ENCODE measurements at regions not wholly inside any gene's neighbourhood (a gene's known extent, or its start where the extent isn't known, plus 50 kb on each side); places are given as distances from the start of the nearest gene placed in this dataset.

DNA sequence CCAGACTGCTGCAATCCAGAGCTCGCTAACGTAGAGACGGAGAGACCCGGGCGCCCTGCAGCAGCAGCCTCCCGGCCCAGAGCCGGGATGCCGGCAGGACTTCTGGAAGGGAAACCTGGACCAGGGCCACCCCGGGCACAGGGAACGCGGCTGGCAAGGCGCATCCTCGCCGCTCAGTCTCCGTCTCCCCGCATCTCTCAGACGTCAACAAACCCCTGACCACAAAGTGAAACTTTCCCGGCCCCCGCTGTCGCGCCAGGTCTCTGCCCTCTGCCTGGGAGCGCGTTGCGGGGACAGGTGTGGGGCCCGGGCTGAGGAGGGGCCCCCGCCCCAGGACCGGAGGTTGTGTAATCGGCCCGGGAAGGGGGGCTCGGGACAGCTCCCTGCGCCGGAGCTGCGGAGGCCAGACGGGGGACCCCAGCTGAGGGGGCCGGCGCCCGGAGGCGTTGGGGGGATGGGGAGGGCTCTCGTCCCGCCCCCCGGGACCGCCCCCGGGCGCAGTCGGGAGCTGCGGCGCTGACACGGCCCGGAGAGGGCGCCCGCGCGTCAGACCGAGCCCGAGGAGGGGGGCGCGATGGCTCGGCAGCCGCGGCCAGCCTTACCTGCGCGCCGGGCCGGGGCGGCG lies 116.6 kb upstream of the HIVEP3 start:
- DNase-seq (ENCODE audit: low read depth, low spot score) (no peak), FAIRE-seq (no peak), ATAC-seq (peak; percentile 78)
- Histone ChIP-seq H3K27ac (ENCODE audit: control insufficient read depth, insufficient read depth) (peak overlapping the region; percentile 37; the same call in 1 of the 2 replicates), H3K36me3 (ENCODE audit: control insufficient read depth in 2 of 2, insufficient read depth in 2 of 2, low read length in 1 of 2) (no peaks in the 10 kb centered on the region), H2AFZ (ENCODE audit: control insufficient read depth, low read depth, low read length) (peak overlapping the region; percentile 74), H3K4me2 (ENCODE audit: control insufficient read depth, insufficient read depth) (peak overlapping the region; percentile 77), H3K4me1 (ENCODE audit: control insufficient read depth, insufficient read depth, low read length) (peaks cover 8% of the 10 kb centered on the region; the same call in 1 of the 2 replicates), H3K9me3 (replicated peaks; ENCODE audit: control insufficient read depth, insufficient read depth, low read length) (no peaks in the 10 kb centered on the region; the same call in 1 of the 3 replicates), H3K4me3 (peak overlapping the region; percentile 90), H3K27me3 (replicated peaks in 1 of 2; ENCODE audit: control insufficient read depth in 2 of 2, insufficient read depth in 2 of 2, low read length in 1 of 2) (no peaks in the 10 kb centered on the region; a peak in 1 of 4 replicates), H3K9ac (ENCODE audit: control insufficient read depth, insufficient read depth, low read length) (peak overlapping the region; percentile 69), H3K79me2 (ENCODE audit: control insufficient read depth, insufficient read depth, low read length) (peaks cover 28% of the 10 kb centered on the region), H4K20me1 (ENCODE audit: control insufficient read depth, insufficient read depth) (no peaks in the 10 kb centered on the region)
- intact Hi-C loops (cut with micrococcal nuclease; ENCODE audit: unreplicated experiment) (loop anchor here (2.0 to 10.0 kb wide), 5 partner anchors 81 to 463 kb away; partner anchors contain the start of gene HIVEP3), in situ Hi-C loops (cut with MboI) (loop anchor here (10.0 kb wide), 1 partner anchor 461 kb away; no protein-coding TSS in a partner anchor)
- BruUV-seq (replicated peaks) = no TSS peak
- RAD21 ChIA-PET (ENCODE audit: unreplicated experiment) = interaction anchor here (0.7 to 2.5 kb wide), 12 partner anchors 18 to 461 kb away, joined by 3 to 11 read pairs (median 4); partner anchors contain the start of gene HIVEP3
- WGBS (ENCODE audit: insufficient coverage, insufficient replicate concordance, low lambda C conversion rate, missing lambda C conversion rate) = 2% methylated on average over 53 of the region's 66 CpGs
- CTCF ChIA-PET = interaction anchor here (0.6 to 3.3 kb wide), 12 partner anchors 10 to 223 kb away, joined by 3 to 17 read pairs (median 4); no protein-coding TSS in a partner anchor
- SMC1A ChIA-PET (ENCODE audit: uncharacterized antibody, unreplicated experiment) = interaction anchor here (0.7 to 4.1 kb wide), 14 partner anchors 11 to 204 kb away, joined by 3 to 19 read pairs (median 6); no protein-coding TSS in a partner anchor
- POLR2A ChIA-PET = interaction anchor here (0.6 to 2.1 kb wide), 6 partner anchors 24 to 446 kb away, joined by 3 to 5 read pairs (median 3); no protein-coding TSS in a partner anchor
- TF ChIP-seq SMC3 (IDR thresholded peaks at IDR 0.05; ENCODE audit: borderline replicate concordance, low read length) = peak; percentile 12; the same call in 1 of the 2 replicates
- TF ChIP-seq, protein P1, sequence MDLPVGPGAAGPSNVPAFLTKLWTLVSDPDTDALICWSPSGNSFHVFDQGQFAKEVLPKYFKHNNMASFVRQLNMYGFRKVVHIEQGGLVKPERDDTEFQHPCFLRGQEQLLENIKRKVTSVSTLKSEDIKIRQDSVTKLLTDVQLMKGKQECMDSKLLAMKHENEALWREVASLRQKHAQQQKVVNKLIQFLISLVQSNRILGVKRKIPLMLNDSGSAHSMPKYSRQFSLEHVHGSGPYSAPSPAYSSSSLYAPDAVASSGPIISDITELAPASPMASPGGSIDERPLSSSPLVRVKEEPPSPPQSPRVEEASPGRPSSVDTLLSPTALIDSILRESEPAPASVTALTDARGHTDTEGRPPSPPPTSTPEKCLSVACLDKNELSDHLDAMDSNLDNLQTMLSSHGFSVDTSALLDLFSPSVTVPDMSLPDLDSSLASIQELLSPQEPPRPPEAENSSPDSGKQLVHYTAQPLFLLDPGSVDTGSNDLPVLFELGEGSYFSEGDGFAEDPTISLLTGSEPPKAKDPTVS (IDR thresholded peaks at IDR 0.05; ENCODE audit: low read depth, low read length) = no peak
- 0 out of 2 replicates have a peak, but pooled peaks have one; percentile 29 for TF ChIP-seq RAD21 (IDR thresholded peaks at IDR 0.05; ENCODE audit: insufficient read depth, low read depth, low read length)
- TF ChIP-seq DPF2 (IDR thresholded peaks at IDR 0.05) = peak; percentile 75
- peak; percentile 23; the same call in 1 of the 2 replicates for TF ChIP-seq KDM1A (IDR thresholded peaks at IDR 0.05; ENCODE audit: borderline replicate concordance)
- peak; percentile 60; the same call in 1 of the 2 replicates for TF ChIP-seq BACH1 (IDR thresholded peaks at IDR 0.05; ENCODE audit: borderline replicate concordance)
- no peak for TF ChIP-seq FOXK2 (IDR thresholded peaks at IDR 0.05)
- TF ChIP-seq RUNX3 (IDR thresholded peaks at IDR 0.05; ENCODE audit: low read length) = peak; percentile 65
- TF ChIP-seq EGR1 (IDR thresholded peaks at IDR 0.05; ENCODE audit: borderline replicate concordance in 1 of 2, low read depth in 2 of 2, low read length in 2 of 2) = peak in 1 of 2 experiments; percentile 71; a peak in 2 of 3 replicates
- peak; percentile 54; the same call in 1 of the 2 replicates for TF ChIP-seq RB1 (IDR thresholded peaks at IDR 0.05; ENCODE audit: borderline replicate concordance)
- TF ChIP-seq ZNF217 (IDR thresholded peaks at IDR 0.05) = peak; percentile 59; the same call in 1 of the 2 replicates
- TF ChIP-seq NBN (IDR thresholded peaks at IDR 0.05) = 0 out of 2 replicates have a peak, but pooled peaks have one; percentile 29
- TF ChIP-seq, protein P2, sequence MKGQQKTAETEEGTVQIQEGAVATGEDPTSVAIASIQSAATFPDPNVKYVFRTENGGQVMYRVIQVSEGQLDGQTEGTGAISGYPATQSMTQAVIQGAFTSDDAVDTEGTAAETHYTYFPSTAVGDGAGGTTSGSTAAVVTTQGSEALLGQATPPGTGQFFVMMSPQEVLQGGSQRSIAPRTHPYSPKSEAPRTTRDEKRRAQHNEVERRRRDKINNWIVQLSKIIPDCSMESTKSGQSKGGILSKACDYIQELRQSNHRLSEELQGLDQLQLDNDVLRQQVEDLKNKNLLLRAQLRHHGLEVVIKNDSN (IDR thresholded peaks at IDR 0.05; ENCODE audit: borderline replicate concordance, extremely low read length, insufficient read depth, low read depth, low read length) = no peak
- peak; percentile 89 for TF ChIP-seq GATAD2B (conservative IDR thresholded peaks at IDR 0.05; ENCODE audit: low read depth)
- TF ChIP-seq IKZF1 (conservative IDR thresholded peaks at IDR 0.05) = peak; percentile 85
- TF ChIP-seq ZSCAN29 (IDR thresholded peaks at IDR 0.05) = 0 out of 2 replicates have a peak, but pooled peaks have one; percentile 34
- TF ChIP-seq SMARCA5 (IDR thresholded peaks at IDR 0.05) = peak; percentile 79
- 0 out of 2 replicates have a peak, but pooled peaks have one; percentile 46 for TF ChIP-seq YY1 (IDR thresholded peaks at IDR 0.05; ENCODE audit: low read depth, low read length)
- TF ChIP-seq PAX5 (IDR thresholded peaks at IDR 0.05; ENCODE audit: borderline replicate concordance, low read depth, low read length) = no peak
- peak in 1 of 2 experiments; percentile 57; a peak in 1 of 4 replicates for TF ChIP-seq IKZF2 (IDR thresholded peaks at IDR 0.05)

Data from GM12878 (cell line).